ENCODE measurements at regions not wholly inside any gene's neighbourhood (a gene's known extent, or its start where the extent isn't known, plus 50 kb on each side); places are given as distances from the start of the nearest gene placed in this dataset.

DNA sequence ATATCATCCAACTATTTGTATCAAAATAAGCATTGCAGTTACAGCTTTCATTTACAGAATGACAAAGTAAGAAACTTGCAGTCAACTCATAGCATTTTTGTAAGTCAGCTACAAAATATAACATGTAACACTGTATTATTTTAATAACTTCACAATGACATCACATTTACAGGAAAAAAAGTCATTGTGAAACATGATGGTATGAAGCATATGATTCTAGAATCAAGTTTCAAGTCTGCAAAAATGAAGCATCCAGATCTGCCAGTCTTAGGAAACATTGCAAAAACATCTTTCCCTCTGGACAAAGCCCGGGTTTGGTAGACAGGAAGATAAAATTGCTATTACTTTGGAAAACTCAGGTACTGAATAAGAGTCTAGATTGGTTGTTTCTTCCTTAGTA lies 263.9 kb upstream of the NT5E start:
- Mint-ChIP-seq H3K9me3 (peaks cover 5% of the 10 kb centered on the region), H3K36me3 (no peaks in the 10 kb centered on the region), H3K4me3 (no peak overlapping the region), H3K4me1 (no peaks in the 10 kb centered on the region), H3K27me3 (no peaks in the 10 kb centered on the region), H3K27ac (no peak overlapping the region)
- ATAC-seq (ENCODE audit: low read depth) (no peak), DNase-seq (ENCODE audit: low spot score in 2 of 2) (no peak)

DNA sequence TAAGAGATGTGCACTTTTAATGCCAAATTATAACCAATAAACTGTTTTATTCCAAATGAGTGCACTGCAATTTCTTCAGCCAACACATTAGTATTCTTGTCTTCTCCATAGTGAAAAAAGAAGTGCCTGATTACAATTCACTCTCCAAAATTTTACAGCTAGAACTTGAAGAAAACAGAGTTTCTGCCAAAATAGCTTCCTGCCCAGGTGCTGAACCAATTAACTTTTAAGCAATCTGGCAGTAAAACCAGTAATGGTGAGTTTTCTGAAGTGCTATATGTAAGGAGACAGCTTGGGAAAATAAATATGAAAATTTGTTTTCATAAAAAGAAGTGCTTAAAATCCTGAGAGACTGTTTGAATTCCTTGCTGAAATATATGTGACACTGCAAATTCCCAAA lies 266.0 kb upstream of the NT5E start:
- H3K27ac Mint-ChIP-seq: no peak overlapping the region
- H3K4me3 Mint-ChIP-seq: no peak overlapping the region
- H3K36me3 Mint-ChIP-seq: no peaks in the 10 kb centered on the region
- no peaks in the 10 kb centered on the region for H3K27me3 Mint-ChIP-seq
- ATAC-seq (ENCODE audit: low read depth) (no peak), DNase-seq (ENCODE audit: low spot score in 2 of 2) (no peak)
- H3K4me1 Mint-ChIP-seq: no peaks in the 10 kb centered on the region
- H3K9me3 Mint-ChIP-seq: peaks cover 2% of the 10 kb centered on the region

GRCh38 chr6:85172705-85173104 lies 277.2 kb upstream of the NT5E start:
- Mint-ChIP-seq H3K4me1 (no peaks in the 10 kb centered on the region), H3K27ac (no peak overlapping the region), H3K36me3 (no peaks in the 10 kb centered on the region), H3K4me3 (no peak overlapping the region), H3K9me3 (peaks cover 8% of the 10 kb centered on the region), H3K27me3 (no peaks in the 10 kb centered on the region)
- ATAC-seq (ENCODE audit: low read depth) (no peak), DNase-seq (ENCODE audit: low spot score in 2 of 2) (no peak)

- Mint-ChIP-seq H3K4me3 (no peak overlapping the region), H3K27ac (no peak overlapping the region), H3K4me1 (no peaks in the 10 kb centered on the region), H3K36me3 (no peaks in the 10 kb centered on the region), H3K9me3 (peaks cover 8% of the 10 kb centered on the region), H3K27me3 (no peaks in the 10 kb centered on the region)
- ATAC-seq (ENCODE audit: low read depth) (no peak), DNase-seq (ENCODE audit: low spot score in 2 of 2) (no peak)
Measured at GRCh38 chr6:85172161-85172560, 277.7 kb upstream of the NT5E start.

GRCh38 chr6:85169189-85169588 lies 280.7 kb upstream of the NT5E start:
- Mint-ChIP-seq H3K36me3 (no peaks in the 10 kb centered on the region), H3K27ac (no peak overlapping the region), H3K9me3 (peaks cover 2% of the 10 kb centered on the region), H3K27me3 (no peaks in the 10 kb centered on the region), H3K4me1 (no peaks in the 10 kb centered on the region), H3K4me3 (no peak overlapping the region)
- ATAC-seq (ENCODE audit: low read depth): no peak
- DNase-seq (ENCODE audit: low spot score in 2 of 2): no peak

DNA sequence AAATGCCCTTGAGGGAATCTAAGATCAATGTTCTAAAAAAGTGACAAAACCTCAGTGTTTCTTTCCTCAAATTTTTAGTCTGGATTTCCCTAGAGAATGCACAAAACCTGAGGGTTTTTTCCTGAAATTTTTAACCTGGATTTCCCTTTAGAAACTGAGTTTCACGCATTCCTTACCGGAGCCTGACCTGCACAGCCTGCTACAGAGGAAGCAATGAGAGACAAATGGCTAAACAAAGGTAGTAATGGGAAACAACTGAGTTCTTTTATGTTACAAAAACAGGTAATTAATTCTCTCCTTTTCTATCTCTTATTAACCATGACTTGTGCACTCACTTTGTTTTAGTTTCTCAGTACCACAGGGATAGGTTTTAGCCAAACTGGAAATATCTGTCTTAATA lies 281.7 kb upstream of the NT5E start:
- H3K27ac Mint-ChIP-seq: no peak overlapping the region
- H3K27me3 Mint-ChIP-seq: no peaks in the 10 kb centered on the region
- no peak for ATAC-seq (ENCODE audit: low read depth)

GRCh38 chr6:85166114-85166741 lies 283.7 kb upstream of the NT5E start:
- Mint-ChIP-seq H3K36me3 (no peaks in the 10 kb centered on the region), H3K27me3 (no peaks in the 10 kb centered on the region), H3K27ac (no peak overlapping the region), H3K4me3 (no peak overlapping the region), H3K9me3 (peaks cover 2% of the 10 kb centered on the region), H3K4me1 (no peaks in the 10 kb centered on the region)
- no peak for DNase-seq (ENCODE audit: low spot score in 2 of 2)
- ATAC-seq (ENCODE audit: low read depth): no peak

More for the DNA sequence above, 281.7 kb upstream of the NT5E start:
- no peak for DNase-seq (ENCODE audit: low spot score in 2 of 2)
- H3K9me3 Mint-ChIP-seq: peaks cover 2% of the 10 kb centered on the region
- H3K4me3 Mint-ChIP-seq: no peak overlapping the region
- no peaks in the 10 kb centered on the region for H3K36me3 Mint-ChIP-seq
- no peaks in the 10 kb centered on the region for H3K4me1 Mint-ChIP-seq

DNA sequence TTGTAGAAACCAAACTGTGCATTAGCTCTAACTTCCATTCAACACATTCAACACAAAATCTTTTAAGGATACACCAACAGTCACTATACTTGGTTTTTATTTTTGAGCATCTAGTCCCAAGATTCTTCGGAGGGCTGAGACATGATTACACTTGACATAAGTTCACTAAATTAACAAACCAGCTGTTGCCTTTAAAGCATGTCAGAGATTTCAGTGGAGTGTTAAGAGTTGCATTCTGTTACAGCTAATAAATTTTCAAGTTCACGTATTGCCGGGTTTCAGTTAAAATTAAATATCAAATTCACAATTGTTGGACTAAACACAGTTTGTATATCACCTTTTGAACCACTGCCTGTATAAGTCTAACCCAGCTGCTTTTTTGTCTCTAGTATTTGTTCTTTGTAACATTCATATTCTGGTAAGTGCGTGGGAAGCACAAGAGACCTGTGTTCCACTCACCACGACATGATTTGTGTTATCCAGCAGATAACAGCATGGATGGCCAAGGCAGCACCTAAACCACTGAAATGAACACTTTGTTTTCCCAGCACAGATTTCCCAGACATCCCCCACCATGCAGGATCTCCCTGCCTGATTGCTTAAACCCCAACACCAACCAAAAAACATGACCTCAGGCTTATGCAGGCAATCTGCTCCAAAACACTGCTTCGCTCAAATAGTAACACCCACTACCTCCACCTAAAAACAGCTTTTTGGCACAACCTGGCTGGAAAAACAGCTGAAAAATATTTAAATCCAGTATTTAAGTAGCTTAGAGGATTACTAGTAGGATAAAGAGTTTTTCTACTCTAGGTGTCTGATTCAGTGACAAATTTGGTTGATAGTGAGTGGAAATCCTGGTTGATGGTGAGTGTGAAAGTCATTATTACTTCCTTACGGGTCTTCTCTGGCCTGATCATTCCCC lies 286.5 kb upstream of the NT5E start:
- Mint-ChIP-seq H3K36me3 (no peaks in the 10 kb centered on the region), H3K27ac (no peak overlapping the region), H3K9me3 (peaks cover 2% of the 10 kb centered on the region), H3K4me3 (no peak overlapping the region), H3K27me3 (no peaks in the 10 kb centered on the region), H3K4me1 (no peaks in the 10 kb centered on the region)
- DNase-seq (ENCODE audit: low spot score in 2 of 2) (no peak), ATAC-seq (ENCODE audit: low read depth) (no peak)

DNA sequence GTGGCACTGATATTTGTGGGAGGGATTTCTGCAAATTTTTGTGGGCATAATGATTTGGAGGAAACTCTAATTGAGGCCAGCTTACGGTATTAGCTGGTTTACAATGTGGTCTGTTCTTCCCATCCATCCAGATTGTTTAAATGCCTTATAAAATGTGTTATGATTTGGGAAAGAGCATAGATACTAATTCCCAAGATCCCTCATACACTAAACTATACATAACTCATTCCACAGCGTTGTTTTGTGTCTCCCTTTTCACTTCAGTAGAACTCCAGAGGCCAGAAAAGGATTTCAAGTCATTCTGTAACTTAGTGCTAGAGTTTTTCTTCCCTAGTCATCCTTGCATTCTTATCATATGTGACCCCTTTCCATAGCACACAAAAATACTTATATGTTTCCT lies 292.6 kb upstream of the NT5E start:
- Mint-ChIP-seq H3K27me3 (no peaks in the 10 kb centered on the region), H3K36me3 (no peaks in the 10 kb centered on the region), H3K4me3 (no peak overlapping the region), H3K27ac (no peak overlapping the region), H3K4me1 (no peaks in the 10 kb centered on the region), H3K9me3 (no peaks in the 10 kb centered on the region)
- no peak for ATAC-seq (ENCODE audit: low read depth)
- no peak for DNase-seq (ENCODE audit: low spot score in 2 of 2)

DNA sequence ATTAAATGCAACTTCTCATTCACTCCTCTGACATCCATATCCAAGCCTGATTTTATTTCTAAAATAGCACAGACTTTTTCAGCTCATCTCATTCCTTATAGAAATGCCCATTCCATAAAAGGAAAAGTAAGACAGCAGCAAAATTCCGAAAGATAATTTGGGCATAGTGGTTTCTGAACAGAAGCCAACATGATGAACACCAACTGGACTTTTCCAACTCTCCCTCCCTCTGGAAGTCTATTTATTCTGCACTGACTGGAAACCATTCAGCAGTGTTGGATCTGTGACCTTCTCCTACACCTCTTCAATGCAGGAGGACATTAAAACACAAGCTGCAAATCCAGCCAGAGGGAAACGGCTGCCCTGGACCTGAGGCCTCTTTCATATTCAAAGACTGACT lies 306.2 kb upstream of the NT5E start:
- DNase-seq (ENCODE audit: low spot score in 2 of 2) (no peak), ATAC-seq (ENCODE audit: low read depth) (no peak)
- no peak overlapping the region for H3K4me3 Mint-ChIP-seq
- no peaks in the 10 kb centered on the region for H3K4me1 Mint-ChIP-seq
- H3K27ac Mint-ChIP-seq: no peak overlapping the region
- no peaks in the 10 kb centered on the region for H3K36me3 Mint-ChIP-seq
- peaks cover 12% of the 10 kb centered on the region for H3K9me3 Mint-ChIP-seq
- no peaks in the 10 kb centered on the region for H3K27me3 Mint-ChIP-seq

DNA sequence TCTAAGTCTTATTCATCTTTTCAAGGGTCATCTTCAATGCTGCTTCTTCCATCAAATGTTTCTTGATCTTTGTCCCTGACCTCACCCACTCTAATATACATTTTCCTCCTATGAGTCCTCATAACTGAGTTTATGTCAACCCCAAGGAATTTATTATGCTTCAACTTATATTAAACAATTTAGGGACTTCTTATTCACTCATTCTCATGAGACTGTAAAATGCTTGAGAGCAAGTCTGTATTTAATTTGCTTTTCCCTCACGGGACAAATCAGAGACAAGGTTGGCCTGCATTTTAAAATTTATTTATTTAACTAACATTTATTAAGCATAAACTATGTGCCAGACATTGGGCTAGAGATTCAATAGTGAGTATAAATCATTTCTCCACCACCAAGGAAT lies 312.0 kb upstream of the NT5E start:
- Mint-ChIP-seq H3K27me3 (no peaks in the 10 kb centered on the region), H3K9me3 (no peaks in the 10 kb centered on the region), H3K27ac (no peak overlapping the region), H3K36me3 (no peaks in the 10 kb centered on the region), H3K4me3 (no peak overlapping the region), H3K4me1 (no peaks in the 10 kb centered on the region)
- ATAC-seq (ENCODE audit: low read depth): no peak
- DNase-seq (ENCODE audit: low spot score in 2 of 2): no peak

DNA sequence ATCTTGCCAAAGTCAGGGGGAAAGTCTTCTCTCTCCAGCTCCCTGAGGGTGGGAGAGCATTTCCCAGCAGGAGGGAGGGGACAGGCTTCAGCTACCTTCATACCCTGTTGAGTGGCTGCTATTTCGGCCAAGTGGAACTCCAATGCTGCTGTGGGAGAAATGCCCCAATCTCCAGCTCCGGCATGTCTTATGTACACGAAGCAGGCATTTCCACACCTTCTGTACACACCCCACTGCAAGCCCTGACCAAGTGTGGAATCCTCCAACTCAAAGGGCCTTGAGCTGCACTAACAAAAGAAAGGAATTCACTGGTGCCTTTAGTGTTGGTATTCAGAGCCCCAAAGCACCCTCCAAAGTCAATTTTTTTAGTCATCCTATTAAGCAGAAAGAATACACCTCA lies 313.6 kb upstream of the NT5E start:
- ATAC-seq (ENCODE audit: low read depth): no peak
- H3K36me3 Mint-ChIP-seq: no peaks in the 10 kb centered on the region
- no peaks in the 10 kb centered on the region for H3K4me1 Mint-ChIP-seq

DNA sequence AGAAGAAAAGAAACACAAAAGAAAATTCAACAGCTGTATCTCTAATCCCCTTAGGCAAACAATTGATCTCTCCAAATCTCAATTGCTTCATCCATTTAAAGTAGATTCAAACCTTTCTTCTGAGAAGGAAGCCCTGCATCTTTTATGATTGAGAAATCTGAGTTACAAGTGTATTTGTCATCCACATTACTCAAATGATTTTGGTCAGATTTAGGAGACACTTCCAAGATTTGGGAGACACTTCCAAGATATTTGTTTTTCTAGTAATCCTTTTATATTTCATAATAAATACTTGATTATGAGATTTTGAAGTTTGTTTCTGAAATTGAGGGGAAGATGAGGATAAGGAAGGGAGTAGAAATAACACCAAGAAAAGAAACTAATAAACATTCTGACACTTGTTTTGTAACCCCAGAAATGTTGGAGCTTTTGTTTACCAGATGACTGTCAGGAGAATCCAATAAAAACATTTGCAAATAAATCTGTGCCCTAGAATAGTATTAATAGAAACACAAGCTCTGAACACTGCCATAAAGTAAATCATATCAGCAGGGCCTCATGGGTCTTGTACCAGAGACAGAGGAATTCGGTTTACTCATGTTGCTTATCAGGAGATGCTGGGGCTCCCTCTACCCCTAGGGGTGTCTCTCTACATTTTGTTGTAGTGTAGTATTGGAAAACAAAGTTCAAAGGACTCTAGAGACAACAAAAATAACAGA lies 314.3 kb upstream of the NT5E start:
- no peak overlapping the region for H3K27ac Mint-ChIP-seq
- H3K36me3 Mint-ChIP-seq: no peaks in the 10 kb centered on the region
- no peaks in the 10 kb centered on the region for H3K4me1 Mint-ChIP-seq
- DNase-seq (ENCODE audit: low spot score in 2 of 2) (no peak), ATAC-seq (ENCODE audit: low read depth) (no peak)
- H3K4me3 Mint-ChIP-seq: no peak overlapping the region
- H3K9me3 Mint-ChIP-seq: no peaks in the 10 kb centered on the region
- H3K27me3 Mint-ChIP-seq: no peaks in the 10 kb centered on the region

More for the DNA sequence above, 313.6 kb upstream of the NT5E start:
- no peak for DNase-seq (ENCODE audit: low spot score in 2 of 2)
- no peak overlapping the region for H3K4me3 Mint-ChIP-seq
- H3K27me3 Mint-ChIP-seq: no peaks in the 10 kb centered on the region
- H3K9me3 Mint-ChIP-seq: no peaks in the 10 kb centered on the region
- H3K27ac Mint-ChIP-seq: no peak overlapping the region

DNA sequence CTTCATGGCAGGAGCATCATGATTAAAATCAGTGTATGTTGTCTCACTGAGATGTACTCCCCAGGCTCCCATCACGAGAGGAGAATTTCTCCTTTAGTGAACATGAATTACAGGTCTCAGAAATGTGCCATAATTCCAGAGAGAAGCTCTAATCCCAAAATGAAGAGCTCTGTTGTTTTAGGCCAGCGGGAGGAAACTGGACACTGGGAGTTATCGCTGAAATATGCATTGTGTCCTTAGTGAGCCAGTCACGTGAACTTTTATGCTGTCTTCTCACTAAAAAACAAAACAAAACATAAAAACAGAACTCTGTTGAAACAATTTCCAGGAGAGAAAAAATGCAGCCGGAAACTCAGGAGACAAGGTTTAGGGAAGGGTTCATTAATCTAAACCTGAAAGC lies 315.7 kb upstream of the NT5E start:
- ATAC-seq (ENCODE audit: low read depth) (no peak), DNase-seq (ENCODE audit: low spot score in 2 of 2) (no peak)
- Mint-ChIP-seq H3K9me3 (peaks cover 2% of the 10 kb centered on the region), H3K36me3 (no peaks in the 10 kb centered on the region), H3K27me3 (no peaks in the 10 kb centered on the region), H3K4me3 (no peak overlapping the region), H3K27ac (no peak overlapping the region), H3K4me1 (no peaks in the 10 kb centered on the region)

All from memory B cell (primary cell).